Kidney (tissue), 13 donors: ENCODE measurements at regions not wholly inside any gene's neighbourhood (a gene's known extent, or its start where the extent isn't known, plus 50 kb on each side); places are given as distances from the start of the nearest gene placed in this dataset.

Source experiments
- DNase-seq, 5 donors: peaks; one replicate each; pipeline ENCODE4 v3.0.0-alpha.2; 2013 to 2020
- FAIRE-seq: peaks from 2 replicates; lab custom pipeline; 2012; peaks lifted over from hg19 to GRCh38; lab: Jason Lieb, UNC
- H3K27ac ChIP-seq, 2 donors: one replicate each; pipeline ENCODE4 v1.7.0; 2013; ENCODE audit warnings: low read depth in 2 of 2, low read length in 2 of 2, inconsistent platforms in 1 of 2
- H3K27me3 ChIP-seq: one replicate; pipeline ENCODE4 v1.7.1; 2013; ENCODE audit warnings: low read length, inconsistent platforms; ENCODE audit not compliant: control insufficient read depth, insufficient read depth
- H3K36me3 ChIP-seq, 3 donors: one replicate each; pipeline versions ENCODE4 v1.7.0 to v1.7.1; 2013; ENCODE audit warnings: low read length in 3 of 3, control low read depth in 1 of 3, inconsistent platforms in 1 of 3; ENCODE audit not compliant: insufficient read depth in 3 of 3, control insufficient read depth in 2 of 3
- H3K4me1 ChIP-seq, 3 donors: one replicate each; pipeline versions ENCODE4 v1.7.0 to v1.7.1; 2013; ENCODE audit warnings: low read length in 3 of 3, inconsistent platforms in 1 of 3, low read depth in 1 of 3; ENCODE audit not compliant: control insufficient read depth in 2 of 3, insufficient read depth in 2 of 3
- H3K4me3 ChIP-seq, 3 donors: one replicate each; pipeline versions ENCODE4 v1.7.0 to v1.8.1; 2013; ENCODE audit warnings: low read length in 3 of 3, control low read depth in 1 of 3, inconsistent platforms in 1 of 3
- H3K9ac ChIP-seq, 3 donors: one replicate each; pipeline versions ENCODE4 v1.7.0 to v1.7.1; 2013; ENCODE audit warnings: low read length in 3 of 3, control low read depth in 1 of 3, inconsistent platforms in 1 of 3
- H3K9me3 ChIP-seq, 3 donors: one replicate each; pipeline versions ENCODE4 v1.7.0 to v1.7.1; 2013; ENCODE audit warnings: low read length in 3 of 3, control low read depth in 1 of 3, inconsistent platforms in 1 of 3; ENCODE audit not compliant: control insufficient read depth in 2 of 3, insufficient read depth in 1 of 3
- CTCF ChIP-seq: IDR thresholded peaks from 3 replicates; pipeline ENCODE4 v1.5.1; 2012; ENCODE audit warnings: mild to moderate bottlenecking, moderate library complexity, borderline replicate concordance; ENCODE audit not compliant: insufficient read depth; ENCODE audit errors: extremely low read depth
- intact Hi-C: fragments of 100-400 bp; cut with DNase I; formaldehyde crosslinking; loops from one replicate; pipeline ENCODE4 v1.11.1; 2022
- donor health status: control.
- donor health status: control.
- donor health status: control.
- donor health status: control.
- donor health status: control.
- donor health status: DM: yes; HTN: yes; CAD: no.
- donor health status: Normal renal cell carcinoma (clear cell type).

GRCh38 chr4:151561551-151562256, 152.7 kb downstream of the FHIP1A start:
- Histone ChIP-seq H3K27me3 (no peaks in the 10 kb centered on the region), H3K9me3 (no peaks in the 10 kb centered on the region), H3K4me1 (no peaks in the 10 kb centered on the region), H3K36me3 (no peaks in the 10 kb centered on the region), H3K9ac (no peak overlapping the region), H3K27ac (no peak overlapping the region), H3K4me3 (no peak overlapping the region)
- DNase-seq: no peak
- no peak for FAIRE-seq
- intact Hi-C loops: no loop called here
- TF ChIP-seq CTCF: no peak

- no peaks in the 10 kb centered on the region for H3K9me3 ChIP-seq
- FAIRE-seq (no peak), DNase-seq (peak in 2 of 5 donors; percentile 13 to 34)
- no peaks in the 10 kb centered on the region for H3K36me3 ChIP-seq
- TF ChIP-seq CTCF: no peak
- H3K4me1 ChIP-seq: no peaks in the 10 kb centered on the region
- H3K27ac ChIP-seq: no peak overlapping the region
- no peak overlapping the region for H3K9ac ChIP-seq
- no peaks in the 10 kb centered on the region for H3K27me3 ChIP-seq
- intact Hi-C loops: no loop called here
- H3K4me3 ChIP-seq: no peak overlapping the region
These were observed 154.2 kb downstream of the FHIP1A start for GRCh38 chr4:151563194-151563593.

- no peak overlapping the region for H3K27ac ChIP-seq
- H3K4me1 ChIP-seq: no peaks in the 10 kb centered on the region
- H3K36me3 ChIP-seq: no peaks in the 10 kb centered on the region
- FAIRE-seq (no peak), DNase-seq (no peak)
- H3K27me3 ChIP-seq: no peaks in the 10 kb centered on the region
- no peak overlapping the region for H3K4me3 ChIP-seq
- intact Hi-C loops: no loop called here
- H3K9me3 ChIP-seq: no peaks in the 10 kb centered on the region
- TF ChIP-seq CTCF: no peak
- H3K9ac ChIP-seq: no peak overlapping the region
These were observed 155.3 kb downstream of the FHIP1A start for GRCh38 chr4:151564321-151564720.

GRCh38 chr4:151565583-151565982, 156.6 kb downstream of the FHIP1A start:
- H3K4me1 ChIP-seq: peaks cover 0 to 8% (median 3%) of the 10 kb centered on the region in 3 donors
- intact Hi-C loops: no loop called here
- H3K9ac ChIP-seq: no peak overlapping the region
- no peaks in the 10 kb centered on the region for H3K27me3 ChIP-seq
- no peak for FAIRE-seq
- no peak overlapping the region for H3K4me3 ChIP-seq
- no peaks in the 10 kb centered on the region for H3K36me3 ChIP-seq
- H3K27ac ChIP-seq: no peak overlapping the region
- H3K9me3 ChIP-seq: no peaks in the 10 kb centered on the region
- TF ChIP-seq CTCF: no peak
- no peak for DNase-seq
